Ishikawa (cell line): ENCODE measurements at regions not wholly inside any gene's neighbourhood (a gene's known extent, or its start where the extent isn't known, plus 50 kb on each side); places are given as distances from the start of the nearest gene placed in this dataset.

Experiments
- CEBPB ChIP-seq: IDR thresholded peaks from 2 replicates; pipeline ENCODE4 v1.6.1; 2012
- CREB1 ChIP-seq: IDR thresholded peaks from 2 replicates; pipeline ENCODE4 v1.6.1; 2012; ENCODE audit warnings: low read depth
- EGR1 ChIP-seq: IDR thresholded peaks from 2 replicates; pipeline ENCODE4 v1.6.1; 2012
- EP300 ChIP-seq: IDR thresholded peaks from 2 replicates; pipeline ENCODE4 v1.6.1; 2012; ENCODE audit warnings: borderline replicate concordance
- MAX ChIP-seq: IDR thresholded peaks from 2 replicates; pipeline ENCODE4 v1.6.1; 2012
- RAD21 ChIP-seq: IDR thresholded peaks from 2 replicates; pipeline ENCODE4 v1.6.1; 2012; ENCODE audit warnings: low read depth
- TAF1 ChIP-seq: IDR thresholded peaks from 2 replicates; pipeline ENCODE4 v1.6.1; 2012; ENCODE audit warnings: low read depth, mild to moderate bottlenecking
- USF1 ChIP-seq: IDR thresholded peaks from 2 replicates; pipeline ENCODE4 v1.6.1; 2012
- YY1 ChIP-seq: IDR thresholded peaks from 2 replicates; pipeline ENCODE4 v1.6.1; 2012; ENCODE audit warnings: low read depth
- ZBTB7A ChIP-seq: IDR thresholded peaks from 2 replicates; pipeline ENCODE4 v1.6.1; 2012; ENCODE audit warnings: low read depth

DNA sequence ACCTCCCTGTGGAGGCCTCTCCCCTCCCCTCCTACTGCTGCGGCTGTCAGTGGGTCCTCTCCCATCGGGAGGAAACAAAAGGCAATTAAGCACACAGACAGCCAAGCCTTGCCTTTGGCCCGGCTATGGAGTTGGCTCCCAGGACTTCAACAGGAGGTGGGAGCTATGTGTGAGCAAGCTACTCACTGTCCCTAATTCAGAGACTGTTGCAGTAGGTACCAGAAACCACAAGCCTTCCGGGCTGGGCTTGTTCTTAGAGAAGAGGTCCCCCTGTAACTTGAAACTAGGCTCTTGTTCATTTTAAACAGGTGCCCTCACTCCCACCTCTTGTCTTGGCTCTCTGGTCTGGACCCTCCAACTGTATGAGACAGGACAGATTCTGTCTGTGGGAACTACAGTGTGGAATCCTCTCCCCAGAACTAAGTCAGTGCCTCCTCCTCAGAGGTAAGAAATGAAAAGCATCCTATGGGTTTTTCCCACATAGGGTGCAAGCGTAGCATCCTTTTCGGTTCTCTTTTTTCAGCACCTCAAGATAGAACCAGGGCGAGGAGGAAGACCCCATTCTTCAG, 561.1 kb downstream of the EBF1 start:
- TF ChIP-seq TAF1 (no peak), EP300 (no peak), EGR1 (no peak), CEBPB (no peak), MAX (no peak), YY1 (no peak), RAD21 (no peak), USF1 (no peak), CREB1 (no peak), ZBTB7A (no peak)
